GM21737 (cell line): ENCODE measurements at regions not wholly inside any gene's neighbourhood (a gene's known extent, or its start where the extent isn't known, plus 50 kb on each side); places are given as distances from the start of the nearest gene placed in this dataset.

Source experiments
- ATAC-seq: cut with Tn5 transposase; IDR thresholded peaks from one replicate; pipeline ENCODE4 v1.9.1; 2021; ENCODE audit warnings: mild to moderate bottlenecking, moderate library complexity; ENCODE audit not compliant: unreplicated experiment

DNA sequence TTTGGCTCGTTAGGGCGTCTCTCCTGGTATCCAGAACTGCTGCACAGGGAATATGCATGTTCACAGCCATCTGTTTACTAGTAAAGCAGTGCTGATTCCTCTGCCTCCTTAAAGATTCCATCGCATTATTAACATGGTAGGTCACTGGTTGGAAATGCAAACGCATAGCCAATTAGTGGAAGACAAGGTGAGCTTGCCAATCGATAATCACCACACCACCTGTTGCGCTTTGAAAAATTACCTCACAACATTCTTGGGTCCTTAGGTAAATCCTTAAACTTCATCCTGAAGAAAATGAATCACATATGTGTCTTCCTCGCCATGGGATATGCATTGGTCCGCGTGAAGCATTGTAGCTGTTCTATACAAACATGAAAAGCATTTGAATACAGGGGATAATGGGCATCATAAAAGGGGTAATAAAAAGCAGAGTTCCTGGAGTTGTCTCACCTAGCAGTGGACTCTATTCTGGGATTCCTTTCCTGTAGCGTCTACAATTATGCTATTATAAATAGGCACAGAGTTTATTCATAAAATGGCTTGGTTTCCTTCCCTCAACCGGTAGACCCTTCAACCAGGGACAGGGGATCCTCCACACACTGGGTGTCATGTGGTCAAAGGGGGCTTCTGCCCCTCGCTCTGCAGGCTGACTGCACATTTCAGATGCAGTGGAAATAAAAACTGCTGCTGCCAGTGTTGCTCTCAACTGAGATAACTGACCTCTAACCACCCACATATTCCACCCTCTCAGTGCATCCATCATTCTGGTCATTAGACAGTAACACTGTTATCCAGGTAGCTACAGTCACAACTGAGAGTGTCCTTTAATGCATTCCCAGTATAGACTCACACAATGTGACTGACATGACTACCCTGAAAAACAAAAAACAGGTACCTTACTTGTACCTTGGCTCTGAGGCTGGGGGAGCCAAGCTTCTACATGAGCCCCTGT is 389.2 kb upstream of the NFE2L3 start:
- ATAC-seq, result no peak

DNA sequence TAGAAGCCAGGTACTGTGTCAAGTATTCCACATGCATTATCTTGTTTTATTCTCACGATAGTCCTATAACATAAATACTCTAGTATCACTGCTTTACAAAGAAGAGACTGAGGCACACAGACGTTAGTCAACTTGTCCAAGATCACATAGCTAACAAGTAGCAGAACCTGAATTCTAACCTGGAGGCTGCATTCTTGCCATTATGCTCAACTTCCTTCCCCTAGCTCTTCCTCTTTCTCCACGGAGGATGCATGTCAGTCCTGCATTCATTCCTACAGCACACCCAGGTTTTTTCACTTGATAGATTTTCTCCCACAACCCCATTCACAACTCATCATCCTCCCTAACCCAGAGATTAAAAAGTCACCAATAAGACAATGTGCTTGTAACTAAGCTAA is 388.5 kb upstream of the NFE2L3 start:
- ATAC-seq, result no peak

GRCh38 chr7:25765110-25765655 is 386.8 kb upstream of the NFE2L3 start:
- ATAC-seq, result no peak

- no peak for ATAC-seq
These were observed 381.8 kb upstream of the NFE2L3 start for GRCh38 chr7:25770235-25770634.

- no peak for ATAC-seq
These were observed 381.3 kb upstream of the NFE2L3 start for GRCh38 chr7:25770670-25771069.

DNA sequence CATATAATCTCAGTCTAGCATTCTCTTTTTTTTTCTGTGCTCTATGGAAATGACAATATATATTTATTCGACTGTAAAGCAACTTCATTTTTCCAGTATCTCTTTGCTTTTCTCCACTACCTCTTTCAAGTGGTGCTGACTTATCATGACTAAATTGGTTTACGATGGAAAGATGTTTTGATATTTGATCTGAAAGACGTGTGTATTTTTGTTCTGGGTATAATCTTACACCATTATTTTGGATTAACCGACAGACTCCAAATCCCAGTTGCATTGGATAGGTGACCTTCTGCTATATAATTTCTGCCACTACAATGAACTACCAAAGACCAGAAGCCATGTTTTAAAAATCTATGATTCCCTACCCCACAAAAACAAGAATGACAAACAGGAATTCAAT is 380.5 kb upstream of the NFE2L3 start:
- no peak for ATAC-seq

- no peak for ATAC-seq
These were observed 379.2 kb upstream of the NFE2L3 start for GRCh38 chr7:25772802-25773201.

DNA sequence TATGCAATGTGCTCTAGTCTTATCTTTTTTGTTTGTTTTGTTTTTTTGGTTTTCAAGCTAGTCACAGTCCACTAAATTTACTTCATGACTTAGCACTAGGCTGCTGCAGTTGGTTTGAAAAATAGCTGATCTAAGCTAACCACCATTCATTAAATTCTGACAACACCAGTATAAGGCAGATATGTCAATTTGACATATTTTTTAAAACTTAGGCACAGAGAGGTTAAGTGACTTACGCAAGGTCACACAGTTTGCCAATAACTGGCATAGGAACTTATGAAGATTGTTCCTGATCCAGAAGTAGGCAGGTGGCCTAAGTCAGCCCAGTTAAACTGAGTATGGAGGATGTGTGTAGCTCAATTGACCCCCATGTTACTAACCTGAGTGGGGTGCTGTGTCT is 377.3 kb upstream of the NFE2L3 start:
- ATAC-seq, result no peak

GRCh38 chr7:25775570-25775969 is 376.4 kb upstream of the NFE2L3 start:
- no peak for ATAC-seq

DNA sequence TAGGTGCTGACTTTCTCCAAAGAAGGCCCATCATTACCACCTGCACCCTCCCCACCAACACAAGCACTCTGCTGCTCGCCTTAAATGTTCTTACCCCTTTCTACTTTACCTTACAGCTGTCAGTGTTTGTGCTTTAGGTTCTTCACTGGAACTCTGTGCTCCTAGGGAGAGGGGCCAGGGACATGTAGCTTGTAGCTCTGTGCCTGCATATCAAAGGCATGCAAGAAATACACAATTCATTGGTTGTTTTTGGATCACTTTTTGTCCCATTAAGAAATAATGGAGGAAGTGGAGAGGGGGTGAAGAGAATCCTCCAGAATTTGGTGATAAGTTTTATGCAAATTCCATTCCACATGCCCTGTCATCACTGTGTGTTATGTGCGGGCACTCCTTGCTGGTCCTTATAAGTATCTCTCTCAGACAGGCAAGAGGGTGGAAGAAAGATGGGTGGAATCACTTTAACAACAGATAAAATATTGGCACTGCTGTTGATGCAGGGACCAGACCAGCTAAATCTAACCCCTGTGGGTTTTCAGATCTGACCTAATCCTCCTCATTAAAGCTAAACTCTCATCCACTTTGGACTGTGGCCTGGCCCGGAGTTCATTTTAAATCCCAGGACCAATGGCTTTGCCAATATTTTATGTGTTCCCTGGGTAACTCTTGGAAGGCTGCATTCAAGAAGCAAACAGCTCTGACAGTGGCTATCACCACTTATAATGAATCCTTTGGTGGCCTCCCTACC is 375.8 kb upstream of the NFE2L3 start:
- ATAC-seq, result no peak

DNA sequence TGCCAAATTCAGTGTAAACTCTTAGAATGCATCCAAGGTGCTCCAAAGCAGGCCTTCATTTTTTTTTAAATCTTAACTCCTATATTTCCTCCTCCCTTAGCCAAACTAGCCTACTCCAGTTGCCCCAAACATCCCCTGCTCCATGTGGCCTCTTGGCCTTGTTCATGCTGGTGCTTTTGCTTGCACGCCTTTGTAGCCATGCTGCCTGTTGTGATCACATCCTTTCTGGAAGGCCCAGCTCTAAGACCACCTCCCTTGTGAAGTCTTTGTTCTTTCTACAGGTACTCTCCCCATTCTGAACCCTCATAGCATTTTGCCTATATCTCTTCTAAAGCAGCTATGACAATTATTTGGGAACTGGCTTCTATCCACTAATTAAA is 375.3 kb upstream of the NFE2L3 start:
- no peak for ATAC-seq

DNA sequence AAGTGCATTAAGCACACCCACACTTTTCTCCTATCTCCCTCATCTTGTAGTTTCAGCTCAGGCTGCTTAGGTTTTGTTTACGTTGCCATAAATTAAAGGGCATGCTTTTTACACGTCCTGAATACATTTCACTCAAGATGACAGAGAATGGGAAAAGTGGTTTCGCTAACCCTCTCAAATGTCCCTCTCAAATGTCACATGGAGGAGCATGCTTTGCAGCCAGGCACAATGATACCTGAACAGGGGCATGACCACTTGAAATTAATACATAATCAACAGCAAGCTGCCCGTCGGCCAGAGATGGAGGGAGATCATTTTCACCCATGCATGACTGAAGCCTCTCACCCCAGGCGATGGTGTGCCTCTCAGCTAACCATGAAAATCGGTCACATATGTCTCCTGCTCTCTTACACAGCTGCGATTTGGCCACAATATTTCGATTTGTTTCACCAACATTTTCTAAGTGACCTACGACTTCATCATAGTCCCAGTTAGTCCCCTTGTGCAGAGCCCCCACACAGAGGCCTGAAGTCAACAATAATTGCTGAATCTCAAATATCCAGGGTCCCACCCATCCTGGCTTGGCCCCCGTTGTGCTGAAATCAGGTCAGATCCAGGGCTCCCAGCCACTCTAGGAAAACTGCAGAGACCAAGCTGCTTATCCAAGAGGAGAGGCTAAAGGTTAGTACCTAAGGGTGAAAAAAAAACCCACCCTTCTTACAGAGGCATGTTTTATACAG is 373.9 kb upstream of the NFE2L3 start:
- ATAC-seq, result no peak

DNA sequence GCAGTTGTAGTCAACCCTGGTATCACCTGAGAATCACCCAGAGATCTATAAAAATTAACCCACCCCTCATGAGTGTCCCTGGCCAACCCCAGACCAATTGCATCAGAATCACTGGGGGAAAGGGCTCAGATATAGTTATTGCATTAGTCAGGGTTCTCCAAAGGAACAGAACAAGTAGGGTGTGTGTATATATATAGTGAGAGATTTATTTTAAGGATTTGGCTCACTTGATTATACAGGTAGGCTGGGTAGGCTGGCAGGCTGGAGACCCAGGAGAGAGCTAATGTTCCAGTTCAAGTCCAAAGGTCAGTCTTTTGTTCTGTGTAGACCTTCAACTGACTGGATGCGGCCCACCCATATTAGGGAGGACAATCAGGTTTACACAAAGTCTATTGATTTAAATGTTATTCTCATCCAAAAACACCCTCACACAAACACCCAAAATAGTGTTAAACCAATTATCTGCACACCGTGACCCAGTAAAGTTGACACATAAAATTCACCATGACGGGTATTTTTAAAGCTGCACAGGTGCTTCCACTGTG is 372.9 kb upstream of the NFE2L3 start:
- no peak for ATAC-seq

GRCh38 chr7:25780904-25781303 is 371.1 kb upstream of the NFE2L3 start:
- ATAC-seq, result no peak

DNA sequence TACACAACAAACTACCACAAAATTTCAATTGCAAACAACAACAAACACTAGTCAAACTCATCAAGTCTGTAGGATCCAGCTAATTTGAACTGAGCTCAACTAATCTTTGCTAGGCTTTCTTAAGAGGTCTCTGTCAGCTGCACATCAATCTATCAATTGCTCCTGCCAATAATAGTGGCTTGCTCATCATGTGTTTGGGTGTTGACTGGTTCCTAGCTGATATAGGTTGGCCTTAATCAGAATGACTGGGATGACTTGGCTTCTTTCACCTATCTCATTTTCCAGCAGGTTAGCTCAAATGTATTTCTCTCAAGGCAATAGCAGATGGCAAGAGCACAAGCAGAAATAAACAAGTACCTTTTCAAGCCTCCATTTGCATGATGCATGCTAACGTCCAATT is 370.3 kb upstream of the NFE2L3 start:
- no peak for ATAC-seq

- no peak for ATAC-seq
These were observed 365.1 kb upstream of the NFE2L3 start for GRCh38 chr7:25786936-25787335.

DNA sequence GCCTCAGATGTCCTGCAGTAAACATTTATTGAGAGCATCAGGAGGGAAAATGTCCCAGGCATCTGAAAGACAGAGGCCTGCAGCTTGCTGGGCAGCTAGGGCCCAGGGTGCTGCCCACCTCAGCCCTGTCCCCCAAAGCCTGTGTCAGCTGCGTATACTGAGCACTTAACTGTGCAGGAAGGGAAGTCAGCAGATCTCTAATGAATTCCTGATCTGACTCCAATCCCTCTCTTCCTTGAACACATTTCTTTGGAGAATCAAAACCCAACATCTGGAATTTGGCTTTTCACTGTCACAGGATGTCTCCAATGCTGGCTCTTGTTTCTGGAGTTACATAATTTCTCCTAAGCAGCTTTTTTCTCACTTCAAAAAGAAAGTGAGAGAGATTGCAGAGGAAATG is 364.7 kb upstream of the NFE2L3 start:
- ATAC-seq, result no peak

- ATAC-seq, result no peak
These were observed 363.6 kb upstream of the NFE2L3 start for GRCh38 chr7:25788371-25788770.

DNA sequence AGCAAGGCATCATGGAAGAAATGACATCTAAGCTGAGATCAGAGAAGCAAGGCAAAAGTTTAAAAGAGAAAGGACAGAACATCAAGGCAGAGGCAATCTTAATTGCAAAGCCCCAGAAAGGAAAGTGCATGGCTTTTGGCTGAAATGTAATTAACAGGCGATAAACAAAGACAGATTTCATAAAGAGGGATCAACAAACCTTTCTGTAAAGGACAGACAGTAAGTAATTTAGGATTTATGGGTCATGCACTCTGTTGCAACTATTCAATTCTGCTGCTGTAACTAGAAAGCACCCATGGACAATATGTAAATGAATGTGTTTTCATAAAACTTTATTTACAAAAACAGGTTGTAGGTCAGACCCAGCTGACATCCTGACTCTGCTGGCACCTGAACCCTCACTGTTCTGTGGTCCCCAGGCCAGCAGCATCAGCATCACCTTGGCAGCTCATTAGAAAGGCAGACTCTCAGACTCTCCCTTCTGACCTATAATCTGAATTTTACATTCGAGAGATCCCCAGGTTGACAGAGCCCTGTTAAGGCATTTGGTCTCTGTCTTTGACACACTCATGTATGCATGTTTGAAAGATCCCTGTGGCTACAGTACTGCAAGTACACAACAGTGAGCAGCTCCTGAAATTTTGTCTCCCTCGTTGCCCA is 362.9 kb upstream of the NFE2L3 start:
- no peak for ATAC-seq
